ENCODE measurements at regions not wholly inside any gene's neighbourhood (a gene's known extent, or its start where the extent isn't known, plus 50 kb on each side); places are given as distances from the start of the nearest gene placed in this dataset.

- no peak overlapping the region for H3K4me3 ChIP-seq (replicated peaks; ENCODE audit: low read depth, low read length)
- TF ChIP-seq CTCF (IDR thresholded peaks at IDR 0.05; ENCODE audit: low read length, missing control alignments) = no peak
- DNase-seq (ENCODE audit: low read depth) = peak; percentile 90
Measured at GRCh38 chr3:160134964-160135363, 90.3 kb upstream of the C3orf80 start.

GRCh38 chr3:160135851-160136250 lies 89.4 kb upstream of the C3orf80 start:
- no peak for DNase-seq (ENCODE audit: low read depth)
- no peak for TF ChIP-seq CTCF (IDR thresholded peaks at IDR 0.05; ENCODE audit: low read length, missing control alignments)
- H3K4me3 ChIP-seq (replicated peaks; ENCODE audit: low read depth, low read length) = no peak overlapping the region

GRCh38 chr3:160136421-160136820 lies 88.8 kb upstream of the C3orf80 start:
- no peak for DNase-seq (ENCODE audit: low read depth)
- H3K4me3 ChIP-seq (replicated peaks; ENCODE audit: low read depth, low read length) = no peak overlapping the region
- no peak for TF ChIP-seq CTCF (IDR thresholded peaks at IDR 0.05; ENCODE audit: low read length, missing control alignments)

GRCh38 chr3:160139291-160139690 lies 85.9 kb upstream of the C3orf80 start:
- no peak overlapping the region for H3K4me3 ChIP-seq (replicated peaks; ENCODE audit: low read depth, low read length)
- DNase-seq (ENCODE audit: low read depth) = no peak
- no peak for TF ChIP-seq CTCF (IDR thresholded peaks at IDR 0.05; ENCODE audit: low read length, missing control alignments)

- TF ChIP-seq CTCF (IDR thresholded peaks at IDR 0.05; ENCODE audit: low read length, missing control alignments) = no peak
- H3K4me3 ChIP-seq (replicated peaks; ENCODE audit: low read depth, low read length) = no peak overlapping the region
- no peak for DNase-seq (ENCODE audit: low read depth)
Measured at GRCh38 chr3:160140756-160141155, 84.5 kb upstream of the C3orf80 start.

- TF ChIP-seq CTCF (IDR thresholded peaks at IDR 0.05; ENCODE audit: low read length, missing control alignments) = no peak
- DNase-seq (ENCODE audit: low read depth) = peak; percentile 30
Measured at GRCh38 chr3:160141485-160142185, 83.6 kb upstream of the C3orf80 start.

GRCh38 chr3:160143482-160143881 lies 81.7 kb upstream of the C3orf80 start:
- no peak for TF ChIP-seq CTCF (IDR thresholded peaks at IDR 0.05; ENCODE audit: low read length, missing control alignments)
- no peak for DNase-seq (ENCODE audit: low read depth)
- no peak overlapping the region for H3K4me3 ChIP-seq (replicated peaks; ENCODE audit: low read depth, low read length)

More at GRCh38 chr3:160141485-160142185, 83.6 kb upstream of the C3orf80 start:
- no peak overlapping the region for H3K4me3 ChIP-seq (replicated peaks; ENCODE audit: low read depth, low read length)
